Stimulated activated CD4-positive, alpha-beta T cell treated with anti-CD3 and anti-CD28 coated beads, Interleukin-15, amount 100 ng/mL, for 24 hours (primary cell): ENCODE measurements at regions not wholly inside any gene's neighbourhood (a gene's known extent, or its start where the extent isn't known, plus 50 kb on each side); places are given as distances from the start of the nearest gene placed in this dataset.
"Not testable (repeated sequence)": the region's sequence is repeated elsewhere in the genome, so short reads cannot be mapped to it uniquely, and the experiment has no call there.

Experiments used
- DNase-seq: peaks from one replicate; pipeline ENCODE4 v3.0.0-alpha.2; 2020

DNA sequence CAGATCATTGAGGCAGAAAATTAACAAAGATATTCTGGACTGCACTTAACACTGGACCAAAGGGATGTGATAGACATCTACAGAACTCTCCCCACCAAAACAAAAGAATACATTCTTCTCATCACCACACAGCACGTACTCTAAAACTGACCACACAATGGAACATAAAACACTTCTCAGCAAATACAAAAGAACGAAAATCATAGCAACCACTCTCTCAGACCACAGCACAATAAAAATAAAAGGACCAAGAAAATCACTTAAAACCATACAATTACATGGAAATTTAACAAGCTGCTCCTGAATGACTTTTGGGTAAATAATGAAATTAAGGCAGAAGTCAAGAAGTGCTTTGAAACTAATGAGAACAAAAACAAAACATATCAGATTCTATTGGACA is 254.0 kb upstream of the STXBP6 start:
- DNase-seq = no peak

DNA sequence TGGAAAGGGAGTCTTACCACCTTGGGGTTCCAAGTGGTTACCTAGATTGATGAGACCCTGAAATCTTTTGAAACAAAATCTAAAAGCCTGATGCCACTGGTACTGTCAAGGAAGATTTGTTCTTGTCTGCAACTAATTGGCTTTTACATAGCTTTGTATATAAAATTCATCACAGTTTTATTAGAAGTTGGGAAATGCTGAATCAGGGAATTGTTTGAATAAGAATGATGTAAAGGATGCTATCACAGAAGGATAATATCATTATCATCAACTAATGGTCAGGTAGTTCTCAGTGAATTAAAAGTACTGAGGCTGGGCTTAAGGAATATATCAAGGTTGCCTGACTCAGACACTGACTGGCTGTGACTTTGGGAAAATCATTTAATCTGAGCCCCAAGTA is 248.3 kb upstream of the STXBP6 start:
- DNase-seq = no peak

DNA sequence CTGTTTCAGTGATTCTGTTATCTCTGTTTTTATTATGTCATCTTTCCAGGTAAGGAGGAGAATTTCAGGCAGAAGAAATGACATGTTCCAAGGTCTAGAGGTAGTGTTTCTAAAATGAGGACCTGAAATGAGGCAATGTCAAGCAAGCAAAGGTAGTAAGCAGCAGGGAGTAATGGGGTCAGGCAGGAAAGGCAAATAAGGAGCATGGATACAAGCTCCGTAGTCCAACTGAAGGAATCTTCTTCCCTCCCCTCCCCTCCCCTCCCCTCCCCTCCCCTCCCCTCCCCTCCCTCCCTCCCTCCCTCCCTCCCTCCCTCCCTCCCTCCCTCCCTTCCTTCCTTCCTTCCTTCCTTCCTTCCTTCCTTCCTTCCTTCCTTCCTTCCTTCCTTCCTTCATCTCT is 240.2 kb upstream of the STXBP6 start:
- DNase-seq = not testable (repeated sequence)

DNA sequence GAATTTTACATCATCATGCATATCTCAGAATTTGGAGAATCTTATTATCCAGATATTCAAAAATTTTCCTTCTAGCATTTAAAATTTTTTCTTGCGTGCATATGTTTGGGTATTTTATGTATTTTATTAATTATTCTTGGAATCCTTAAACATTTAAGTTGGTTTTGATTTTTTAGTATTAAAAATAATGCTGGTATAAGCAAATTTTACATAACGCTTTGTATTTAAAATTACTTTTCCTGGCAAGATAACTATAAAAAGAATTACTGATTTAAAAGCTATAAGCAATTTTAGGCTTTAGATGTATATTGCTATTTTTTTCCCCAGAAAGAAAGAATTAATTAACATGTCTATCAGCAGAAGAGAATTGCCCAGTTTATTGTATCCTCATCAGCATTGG is 224.6 kb upstream of the STXBP6 start:
- DNase-seq = no peak

DNA sequence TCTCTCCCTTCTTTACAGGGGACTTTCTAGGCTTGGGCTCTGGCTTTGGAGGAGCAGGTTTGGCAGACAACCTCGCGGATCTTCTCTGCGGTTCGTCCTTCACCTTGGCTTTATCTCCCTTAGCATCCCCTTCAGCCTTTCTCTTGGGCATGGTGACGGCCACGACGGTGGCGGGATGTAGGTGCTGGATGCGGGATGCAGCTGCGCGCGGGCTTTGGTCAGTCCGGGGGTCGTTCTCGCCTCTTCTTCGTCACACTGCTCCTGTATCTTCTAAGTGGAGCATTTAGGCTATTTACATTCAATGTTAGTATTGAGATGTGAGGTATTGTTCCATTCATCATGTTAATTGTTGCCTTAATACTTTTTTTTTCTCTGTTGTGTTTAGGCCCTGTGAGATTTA is 217.2 kb upstream of the STXBP6 start:
- no peak for DNase-seq

DNA sequence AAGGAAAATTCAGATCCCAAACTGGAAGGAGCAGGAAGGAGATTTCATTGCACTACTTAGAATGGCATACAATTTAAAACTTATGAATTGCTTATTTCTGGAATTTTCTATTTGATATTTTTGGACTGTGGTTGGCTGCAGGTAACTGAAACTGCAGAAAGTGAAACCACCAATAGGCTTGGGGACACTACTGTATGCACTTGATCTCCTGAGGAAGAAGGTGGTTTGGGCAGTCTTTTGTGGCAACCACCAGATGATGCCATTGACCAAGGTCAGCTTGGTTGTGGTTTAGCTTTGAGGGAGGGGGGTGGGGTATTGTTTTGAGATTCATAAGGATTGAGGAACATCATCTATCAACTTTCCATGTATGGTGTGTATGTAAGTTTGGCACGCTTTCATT is 209.5 kb upstream of the STXBP6 start:
- no peak for DNase-seq

DNA sequence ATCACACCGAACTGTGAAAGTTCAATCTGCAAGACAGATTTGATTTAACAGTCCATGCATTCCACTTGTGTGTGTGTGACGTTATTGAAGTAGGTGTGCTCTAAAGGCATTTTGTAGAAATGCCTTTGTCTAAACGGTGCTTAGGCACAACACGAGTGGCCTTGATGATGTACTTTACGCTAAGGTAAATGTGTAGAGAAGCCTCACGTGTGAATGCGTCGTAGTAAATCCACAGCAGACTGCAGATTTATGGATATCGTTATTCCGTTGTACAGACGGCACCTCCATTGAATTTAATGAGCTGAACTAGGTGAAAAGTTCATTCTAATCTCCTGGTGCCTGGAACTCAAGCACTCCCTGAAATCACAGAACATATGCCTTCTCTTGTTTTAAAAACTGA is 202.8 kb upstream of the STXBP6 start:
- DNase-seq = no peak

DNA sequence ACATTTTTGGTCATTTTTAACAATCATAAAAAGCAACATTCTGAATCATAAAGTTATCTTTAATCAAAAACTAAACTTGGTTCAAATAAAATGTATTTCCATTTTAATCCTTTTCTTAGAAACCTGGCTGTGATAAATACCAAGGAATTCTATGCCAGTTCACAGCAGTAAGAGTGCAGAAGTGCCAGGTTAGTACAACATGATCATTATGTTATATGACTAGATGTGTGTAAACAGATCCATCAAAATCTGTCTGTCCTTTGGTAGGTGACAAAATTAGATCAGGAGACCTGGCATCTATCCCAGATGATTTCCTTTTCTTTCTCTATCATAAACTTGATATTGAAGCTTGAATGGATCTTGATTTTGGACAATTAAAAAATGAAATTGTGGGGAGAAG is 200.6 kb upstream of the STXBP6 start:
- DNase-seq = no peak

DNA sequence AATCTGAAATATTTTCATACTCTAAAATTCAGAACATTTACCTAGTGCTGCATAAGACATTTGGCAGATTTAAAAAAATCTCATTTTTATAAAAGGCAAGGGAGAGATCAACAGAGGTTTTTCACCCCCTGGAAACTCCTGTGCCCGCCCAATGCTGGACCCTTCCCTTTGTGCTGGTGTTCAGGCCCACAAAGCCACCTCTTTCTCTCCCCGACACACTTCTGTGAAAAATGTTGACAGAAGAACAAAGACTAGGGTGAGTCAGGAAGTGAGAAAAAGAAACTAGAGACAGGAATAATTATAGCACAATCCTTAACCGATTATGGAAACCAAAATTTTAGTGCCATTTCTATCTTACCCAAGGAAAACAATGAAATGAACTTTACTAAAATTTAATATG is 197.7 kb upstream of the STXBP6 start:
- no peak for DNase-seq

DNA sequence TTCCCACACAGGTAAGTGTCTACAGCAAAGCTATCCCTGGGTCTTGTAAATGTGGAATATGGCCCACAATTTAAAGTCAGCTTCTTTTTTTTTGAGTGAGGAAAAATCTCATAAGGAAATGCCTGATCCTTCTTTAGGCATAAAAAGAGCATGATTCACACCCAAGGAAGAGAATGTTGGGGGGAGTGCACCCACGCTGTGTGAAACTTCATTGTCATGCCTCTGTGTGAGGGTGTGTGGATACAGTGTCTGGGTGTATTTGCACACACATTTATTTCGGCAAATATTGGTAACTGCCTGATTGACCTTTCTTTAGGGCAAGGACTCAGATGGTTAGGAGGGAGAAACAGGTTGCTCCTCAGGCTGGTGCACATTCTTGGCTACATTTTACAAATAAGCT is 196.8 kb upstream of the STXBP6 start:
- no peak for DNase-seq

DNA sequence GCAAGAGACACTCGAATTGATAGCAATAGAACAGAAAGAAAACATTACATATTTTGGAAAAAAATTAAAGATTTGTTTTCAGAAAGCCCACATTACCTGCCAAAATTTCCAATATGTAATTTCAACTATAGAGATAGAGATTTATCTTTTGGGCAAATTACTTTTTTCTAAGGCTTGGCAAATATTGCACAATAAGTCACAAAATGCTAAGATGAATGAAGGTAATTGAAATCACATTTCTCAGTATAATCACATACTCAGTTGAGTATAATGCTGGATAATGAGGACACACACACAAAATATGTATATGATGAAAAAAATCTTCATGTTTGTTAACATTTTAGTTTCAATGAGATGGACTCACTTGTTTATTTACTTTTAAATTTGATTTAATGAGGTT is 189.2 kb upstream of the STXBP6 start:
- DNase-seq = no peak

DNA sequence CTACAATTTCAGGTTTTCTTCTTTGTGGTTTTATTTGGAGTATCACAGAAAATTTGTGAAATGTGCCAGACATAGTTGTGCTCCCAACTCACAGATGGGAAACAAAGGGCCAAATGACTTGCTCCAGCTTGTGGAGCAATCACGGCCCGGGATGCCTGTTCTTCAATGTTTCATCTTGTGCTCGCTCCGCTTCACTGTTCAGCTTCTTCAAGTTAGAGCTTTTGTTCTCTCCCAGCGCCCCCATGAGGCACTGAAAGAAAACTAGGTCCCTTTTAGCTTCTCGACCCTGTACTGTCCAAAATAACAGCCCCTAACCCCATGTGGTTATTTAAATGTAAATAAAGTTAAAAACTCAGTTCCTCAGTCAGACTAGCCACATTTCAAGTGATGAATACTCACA is 187.9 kb upstream of the STXBP6 start:
- peak; percentile 1 for DNase-seq

DNA sequence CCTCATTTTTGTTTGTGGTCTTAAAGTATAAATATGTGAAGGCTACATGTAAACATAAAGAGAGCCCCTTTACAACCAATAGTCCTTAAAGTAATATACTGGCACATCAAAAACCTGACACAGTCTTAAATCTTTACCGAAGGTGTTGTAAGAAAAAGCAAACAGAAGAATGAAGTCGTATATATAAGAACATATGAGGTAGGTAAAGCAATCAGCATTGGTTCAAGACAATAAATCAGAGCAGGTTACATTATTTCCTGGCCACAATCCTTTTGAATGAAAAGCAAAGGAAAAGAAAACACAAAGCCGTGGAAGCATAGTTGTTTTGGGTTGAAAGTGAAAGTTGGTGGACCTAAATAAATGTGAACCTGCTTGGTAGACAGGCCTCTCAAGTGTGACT is 183.7 kb upstream of the STXBP6 start:
- no peak for DNase-seq

DNA sequence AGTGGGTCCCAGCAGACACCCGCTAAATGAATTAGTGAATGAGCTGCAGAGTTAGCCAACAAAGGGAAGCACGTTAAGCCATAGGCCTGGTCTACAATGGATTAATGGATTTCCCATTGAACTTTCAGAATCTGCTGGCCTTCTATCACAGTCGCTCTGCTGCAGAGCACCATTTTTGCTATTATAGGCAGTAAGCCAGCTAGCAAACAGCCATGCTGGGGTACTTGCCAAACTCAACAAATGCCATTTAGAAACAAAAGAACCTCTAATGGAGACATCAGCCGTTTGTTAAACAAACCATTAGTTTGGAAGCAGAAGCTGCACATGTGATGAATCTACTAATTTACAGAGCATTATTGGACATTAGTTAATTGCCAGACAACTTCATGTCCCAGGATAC is 181.1 kb upstream of the STXBP6 start:
- no peak for DNase-seq

DNA sequence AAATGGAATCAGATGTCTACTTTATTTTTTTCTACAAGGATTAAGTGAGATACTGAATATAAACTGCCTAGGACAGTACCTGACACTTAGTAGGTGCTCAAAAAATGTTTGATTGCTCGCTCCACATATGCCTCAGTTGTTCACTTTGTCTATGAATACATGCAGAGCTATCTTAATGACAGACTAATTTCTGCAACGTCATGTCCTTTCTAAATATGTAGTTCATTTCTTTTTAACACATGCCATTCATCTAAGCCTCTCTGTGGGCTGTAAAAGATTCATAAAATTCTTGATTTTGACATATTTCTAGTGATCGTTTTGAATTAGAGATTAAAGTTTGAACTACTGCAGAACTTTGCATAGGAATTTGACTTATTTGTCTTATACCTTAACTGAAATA is 176.3 kb upstream of the STXBP6 start:
- DNase-seq = no peak

DNA sequence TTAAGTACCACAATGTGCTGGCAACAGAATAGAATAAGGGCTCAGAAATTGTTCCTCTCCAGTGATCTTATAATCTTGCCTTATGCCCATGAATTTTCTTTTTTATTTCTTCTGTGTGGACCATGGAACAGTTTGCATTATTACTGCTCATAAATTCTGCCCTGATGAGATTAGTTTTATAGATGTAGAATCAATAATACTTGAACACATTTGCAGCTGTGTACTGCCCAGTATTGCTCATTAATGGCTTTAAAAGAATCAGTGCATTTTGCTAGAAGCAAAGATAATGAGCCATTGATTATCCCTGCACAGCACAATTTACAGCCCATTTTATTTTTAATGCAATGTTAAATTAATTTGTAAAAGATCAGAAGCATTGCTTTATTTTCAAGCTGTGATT is 172.3 kb upstream of the STXBP6 start:
- DNase-seq = no peak

DNA sequence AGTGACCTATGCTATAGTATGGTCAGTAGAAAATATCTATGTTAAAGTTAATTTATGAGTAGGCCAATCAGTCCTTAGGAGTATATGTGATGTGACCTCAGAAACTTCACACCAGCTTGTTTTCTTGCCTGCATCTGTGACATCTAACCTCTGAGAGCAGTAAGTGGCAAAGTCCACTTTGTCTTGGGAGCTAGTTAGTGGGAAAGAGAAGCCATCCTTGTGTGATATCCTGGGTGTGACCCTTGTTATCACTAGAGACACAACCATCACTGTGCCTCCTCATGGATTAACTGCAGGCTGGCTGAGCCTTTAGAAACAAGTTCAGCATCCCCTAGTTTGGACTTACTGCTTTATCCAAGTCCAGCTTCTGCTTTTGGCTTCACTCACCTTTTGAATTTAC is 170.6 kb upstream of the STXBP6 start:
- no peak for DNase-seq

DNA sequence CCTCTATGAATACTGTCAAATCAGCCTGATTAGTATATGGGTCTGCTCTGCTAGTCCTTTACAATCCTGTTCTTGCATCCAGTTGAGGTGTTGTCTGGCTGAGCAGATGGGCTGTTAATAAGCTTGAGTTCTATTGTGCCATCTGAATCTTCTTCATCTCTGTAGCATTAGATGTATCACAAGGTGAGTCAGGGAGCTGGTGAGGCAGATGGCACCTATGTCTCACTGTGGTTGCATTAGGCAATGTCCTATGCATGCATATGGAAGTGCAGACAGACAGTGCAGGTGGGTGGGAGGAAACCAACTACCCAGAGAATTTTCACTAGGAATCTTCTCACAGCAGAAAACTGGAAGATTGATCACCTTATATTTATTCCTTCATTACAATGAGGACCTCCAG is 165.7 kb upstream of the STXBP6 start:
- no peak for DNase-seq

DNA sequence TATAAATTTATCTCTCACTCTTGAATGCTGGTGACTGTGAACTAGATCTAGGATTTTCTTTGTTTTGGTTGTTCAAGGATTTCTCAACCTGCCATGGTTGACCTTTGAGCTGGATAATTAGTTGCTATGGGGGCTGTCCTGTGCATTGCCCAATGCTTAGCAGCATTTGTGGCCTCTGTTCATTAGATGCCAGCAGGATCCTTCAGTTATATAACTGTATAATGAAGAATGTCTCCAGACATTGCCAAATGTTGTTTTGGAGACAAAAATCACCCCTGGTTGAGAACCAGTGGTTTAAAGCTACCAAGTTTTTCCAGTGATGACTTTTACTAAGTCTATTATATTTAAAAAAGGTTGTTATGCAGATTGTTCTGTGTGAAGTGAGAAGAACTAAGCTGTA is 147.9 kb upstream of the STXBP6 start:
- DNase-seq = no peak

DNA sequence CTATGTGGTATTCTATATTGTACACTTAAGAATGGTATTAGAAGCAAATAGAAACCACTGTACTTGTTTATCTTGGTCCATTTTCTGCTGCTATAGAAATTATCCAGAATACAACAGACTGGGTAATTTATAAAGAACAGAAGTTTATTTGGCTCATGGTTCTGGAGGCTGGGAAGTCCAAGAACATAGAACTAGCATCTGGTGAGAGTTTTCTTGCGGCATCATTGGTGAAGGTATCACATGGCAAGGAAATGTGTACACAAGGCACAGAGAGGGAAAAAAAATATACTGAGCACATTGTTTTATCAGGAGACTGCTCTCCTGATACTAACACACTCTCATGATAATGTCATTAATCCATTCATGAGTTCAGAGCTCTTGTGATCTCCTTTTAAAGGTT is 130.3 kb upstream of the STXBP6 start:
- no peak for DNase-seq

DNA sequence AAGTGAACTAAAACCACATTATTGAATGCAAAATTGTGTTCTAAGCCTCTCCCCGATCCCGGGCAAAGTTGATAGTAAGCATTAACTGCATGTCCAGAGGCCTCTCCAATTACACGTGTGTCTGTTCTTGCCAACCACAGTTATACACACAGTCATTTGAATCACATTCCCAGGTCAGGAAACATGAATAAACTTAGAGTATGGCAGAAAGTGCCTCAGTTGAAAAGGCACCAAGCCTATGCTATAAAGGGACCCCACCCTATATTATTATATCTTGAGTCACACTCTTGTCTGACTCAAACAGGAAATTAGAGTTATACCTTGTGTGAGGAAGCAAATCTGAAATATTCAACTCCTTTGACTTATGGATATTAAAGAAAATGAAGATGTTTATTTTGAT is 128.3 kb upstream of the STXBP6 start:
- DNase-seq = no peak

DNA sequence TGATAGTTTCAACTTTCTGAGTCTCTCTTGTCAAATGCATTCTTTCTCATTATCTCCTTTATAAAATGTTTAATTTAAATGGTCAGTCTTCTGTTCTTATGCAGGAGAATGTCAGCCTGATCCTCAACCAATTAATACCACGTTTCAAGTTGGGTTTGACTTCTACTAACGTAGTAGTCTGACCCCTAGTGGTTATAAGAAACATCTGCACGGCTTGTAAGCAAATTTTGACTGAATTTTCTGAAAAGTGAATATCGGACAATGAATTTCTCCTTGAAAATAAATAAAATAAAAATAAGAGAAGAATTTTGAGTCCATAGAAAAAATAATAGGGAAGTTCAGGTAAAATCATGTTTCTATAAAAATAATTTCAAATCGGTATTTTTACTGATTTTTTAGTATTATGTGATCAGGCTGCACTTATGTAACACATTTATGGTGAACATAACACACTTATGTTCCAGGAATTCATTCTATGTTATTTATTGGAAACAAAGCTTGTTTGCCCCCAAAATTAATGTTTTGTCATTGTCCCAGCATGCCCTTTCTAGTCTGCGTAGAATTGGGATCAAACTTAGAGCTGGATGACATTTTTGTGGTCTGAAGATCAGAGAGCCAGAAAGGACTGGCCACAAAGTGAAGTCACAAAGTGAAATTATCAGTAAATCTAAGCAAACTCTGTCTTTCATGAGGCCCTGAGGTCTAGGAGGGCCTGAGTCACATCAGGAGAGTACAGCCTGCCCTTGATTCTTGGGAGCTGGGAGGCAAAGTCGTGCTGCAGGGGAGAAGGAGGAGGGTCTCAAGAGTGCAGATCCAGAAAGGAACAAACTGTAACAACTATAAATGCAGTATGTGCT is 101.2 kb upstream of the STXBP6 start:
- DNase-seq = no peak

DNA sequence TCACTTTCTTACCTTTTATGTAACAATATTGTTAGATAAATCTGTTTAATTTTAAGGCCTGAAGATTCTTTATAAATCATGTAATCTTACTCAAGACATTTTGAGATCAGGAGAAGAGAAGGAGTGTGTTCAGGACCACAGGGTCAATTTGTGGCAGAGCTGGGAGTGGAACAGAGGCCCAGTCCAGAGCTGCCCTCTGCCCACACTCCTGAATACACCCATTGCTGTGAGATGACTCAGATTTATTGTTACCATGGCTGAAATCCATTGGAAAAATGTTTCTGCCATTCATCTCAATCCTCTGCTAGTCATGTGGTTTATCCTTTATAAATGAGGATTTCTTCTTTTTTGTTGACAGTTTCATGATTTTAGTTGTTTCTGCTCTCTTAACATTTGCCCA is 100.5 kb upstream of the STXBP6 start:
- DNase-seq = no peak

DNA sequence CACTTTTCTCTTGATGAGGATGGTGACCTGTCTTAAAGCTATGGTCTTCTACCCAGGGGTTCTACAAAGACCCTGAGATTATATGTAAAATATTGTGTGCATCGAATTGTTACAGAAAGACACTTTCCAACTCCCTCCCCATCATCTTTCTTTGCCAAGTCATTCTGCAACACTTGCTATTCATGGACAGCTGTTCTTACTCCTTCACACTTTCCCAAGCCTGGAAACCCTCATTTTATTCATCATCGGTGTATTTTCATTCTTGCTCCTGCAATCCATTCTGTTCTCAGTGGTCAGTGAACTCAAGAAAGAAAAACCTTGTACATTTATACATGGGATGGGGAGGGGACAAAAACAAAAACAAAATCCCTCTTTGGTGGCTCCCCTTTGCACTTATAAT is 90.5 kb upstream of the STXBP6 start:
- no peak for DNase-seq

DNA sequence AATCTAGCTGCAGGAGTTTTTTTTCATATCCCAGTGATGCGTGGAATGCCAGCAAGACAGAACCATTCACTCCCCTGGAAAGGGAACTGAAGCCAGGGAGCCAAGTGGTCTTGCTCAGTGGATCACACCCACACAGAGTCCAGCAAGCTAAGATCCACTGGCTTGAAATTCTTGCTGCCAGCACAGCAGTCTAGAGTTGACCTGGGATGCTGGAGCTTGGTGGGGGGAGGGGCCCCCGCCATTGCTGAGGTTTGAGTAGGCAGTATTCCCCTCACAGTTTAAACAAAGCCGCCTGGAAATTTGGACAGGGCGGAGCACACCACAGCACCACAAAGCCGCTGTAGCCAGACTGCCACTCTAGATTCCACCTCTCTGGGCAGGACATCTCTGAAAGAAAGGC is 86.9 kb upstream of the STXBP6 start:
- no peak for DNase-seq

DNA sequence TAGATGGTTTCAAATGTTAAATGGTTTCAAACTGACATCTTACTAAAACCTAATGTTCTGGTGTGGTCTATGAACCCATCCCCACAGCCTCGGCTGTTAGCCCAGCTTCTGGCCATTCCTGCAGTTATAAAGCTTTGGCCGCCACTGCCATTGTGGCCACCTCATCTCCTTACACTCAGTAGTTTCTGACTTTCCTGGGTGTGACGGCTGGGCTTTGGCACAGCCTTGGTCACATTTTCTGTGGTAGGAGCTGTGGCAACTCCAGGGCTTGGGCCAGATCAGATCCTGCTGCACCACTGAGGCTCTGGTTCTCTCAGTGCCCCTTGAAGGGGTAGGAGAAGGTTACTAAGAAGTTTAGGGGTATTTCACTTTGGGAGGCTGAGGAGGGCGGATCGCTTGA is 84.2 kb upstream of the STXBP6 start:
- no peak for DNase-seq
